HCT116 (cell line): ENCODE measurements at regions not wholly inside any gene's neighbourhood (a gene's known extent, or its start where the extent isn't known, plus 50 kb on each side); places are given as distances from the start of the nearest gene placed in this dataset.

Experiments
- ATAC-seq: fragments of 200-7000 bp; cut with Tn5 transposase; 2 replicates; pipeline ENCODE4 v1.9.1; 2020; ENCODE audit warnings: mild to moderate bottlenecking, moderate library complexity
- BruUV-seq: library from RNA; stranded (reverse); fragments of 400-500 nt; replicated peaks from 2 replicates; lab custom pipeline; 2021; lab: Mats Ljungman, UMichigan
- CTCF ChIA-PET: fragments of 300-600 bp; sonication (Branson Sonifier 250); formaldehyde crosslinking; loops from one replicate; lab custom pipeline; 2021; ENCODE audit warnings: antibody characterized with exemption; lab: Charles Lee
- POLR2A ChIA-PET: fragments of 300-600, 350-600 bp; sonication (Branson Sonifier 250); formaldehyde crosslinking; loops from one replicate; lab custom pipeline; 2021; ENCODE audit warnings: antibody characterized with exemption; lab: Charles Lee
- RAD21 ChIA-PET, 2 experiments: fragments of 300-600 bp; sonication (Branson Sonifier 250); formaldehyde crosslinking; loops; one replicate each; lab custom pipeline; 2023; ENCODE audit warnings: low total read pairs in 2 of 2; ENCODE audit not compliant: uncharacterized antibody in 2 of 2, unreplicated experiment in 2 of 2, low non-redundant PET in 1 of 2; lab: Charles Lee
- DNase-seq: peaks from one replicate; pipeline ENCODE4 v3.0.0-alpha.2; 2010; ENCODE audit warnings: low read depth, low spot score
- H2AFZ ChIP-seq: fragments of 200-600 bp; shearing (Covaris generic), sonication (generic); 2 replicates; pipeline ENCODE4 v1.6.1; 2017; ENCODE audit warnings: low read depth, mixed run types, mixed read lengths, antibody characterized with exemption, low read length; ENCODE audit not compliant: poor library complexity, severe bottlenecking
- H3K27ac ChIP-seq: 2 replicates; pipeline ENCODE4 v1.5.1; 2012; ENCODE audit warnings: low read depth, low read length
- H3K27me3 ChIP-seq: fragments of 200-600 bp; sonication (generic); 2 replicates; pipeline ENCODE4 v1.6.1; 2016; ENCODE audit warnings: mixed run types, low read length, mixed read lengths; ENCODE audit not compliant: insufficient read depth
- H3K36me3 ChIP-seq, 2 experiments: fragments of 200-500 bp in 1 of 2; fragments of 200-600 bp in 1 of 2; sonication (Bioruptor generic) in 1 of 2; sonication (generic) in 1 of 2; 2 replicates each; pipeline versions ENCODE4 v1.5.1 to v1.6.1; 2014 to 2016; ENCODE audit warnings: low read length in 2 of 2, inconsistent platforms in 1 of 2, mixed read lengths in 1 of 2, mixed run types in 1 of 2; ENCODE audit not compliant: insufficient read depth in 2 of 2, control insufficient read depth in 1 of 2
- H3K4me1 ChIP-seq, 2 experiments: fragments of 200-600 bp in 1 of 2; sonication (generic) in 1 of 2; 2 replicates each; pipeline versions ENCODE4 v1.5.1 to v1.6.1; 2012 to 2017; ENCODE audit warnings: low read length in 2 of 2, inconsistent platforms in 1 of 2, mild to moderate bottlenecking in 1 of 2, mixed read lengths in 1 of 2, mixed run types in 1 of 2, moderate library complexity in 1 of 2; ENCODE audit not compliant: insufficient read depth in 2 of 2, control insufficient read depth in 1 of 2
- H3K4me2 ChIP-seq: fragments of 200-600 bp; sonication (generic); 2 replicates; pipeline ENCODE4 v1.6.1; 2017; ENCODE audit warnings: mixed run types, low read length, mixed read lengths
- H3K4me3 ChIP-seq, 2 experiments: fragments of 200-600 bp in 1 of 2; sonication (generic) in 1 of 2; replicated peaks in 1 of 2; 2 replicates each; pipeline ENCODE4 v1.5.1; 2011 to 2016; ENCODE audit warnings: low read length in 2 of 2, control low read depth in 1 of 2, low read depth in 1 of 2, mild to moderate bottlenecking in 1 of 2, mixed read lengths in 1 of 2, mixed run types in 1 of 2
- H3K79me2 ChIP-seq: fragments of 200-600 bp; sonication (generic); 2 replicates; pipeline ENCODE4 v1.6.1; 2017; ENCODE audit warnings: mild to moderate bottlenecking, mixed run types, low read length, moderate library complexity, mixed read lengths; ENCODE audit not compliant: insufficient read depth
- H3K9ac ChIP-seq: fragments of 200-600 bp; sonication (generic); 2 replicates; pipeline ENCODE4 v1.6.1; 2016; ENCODE audit warnings: low read length, mixed read lengths
- H3K9me2 ChIP-seq: fragments of 200-600 bp; sonication (generic), shearing (Covaris generic); 2 replicates; pipeline ENCODE4 v1.6.1; 2017; ENCODE audit warnings: mixed run types, mild to moderate bottlenecking, moderate library complexity; ENCODE audit not compliant: insufficient read depth
- H3K9me3 ChIP-seq, 2 experiments: fragments of 200-500 bp in 1 of 2; fragments of 200-600 bp in 1 of 2; sonication (Bioruptor generic) in 1 of 2; sonication (generic) in 1 of 2; 2 replicates each; pipeline ENCODE4 v1.6.1; 2014 to 2017; ENCODE audit warnings: low read length in 2 of 2, mixed read lengths in 2 of 2, inconsistent platforms in 1 of 2, low read depth in 1 of 2, mild to moderate bottlenecking in 1 of 2, mixed run types in 1 of 2, moderate library complexity in 1 of 2; ENCODE audit not compliant: control insufficient read depth in 1 of 2, insufficient read depth in 1 of 2
- H4K20me1 ChIP-seq: fragments of 200-600 bp; sonication (generic), shearing (Covaris generic); 2 replicates; pipeline ENCODE4 v1.6.1; 2017; ENCODE audit warnings: mixed run types, mild to moderate bottlenecking, moderate library complexity; ENCODE audit not compliant: insufficient read depth
- CBX3 ChIP-seq: IDR thresholded peaks from 2 replicates; pipeline ENCODE4 v1.6.1; 2012; ENCODE audit warnings: low read depth
- CEBPB ChIP-seq: IDR thresholded peaks from 2 replicates; pipeline ENCODE4 v1.6.1; 2012; ENCODE audit warnings: low read depth
- EGR1 ChIP-seq: IDR thresholded peaks from 2 replicates; pipeline ENCODE4 v1.6.1; 2012; ENCODE audit warnings: low read depth
- ELF1 ChIP-seq: IDR thresholded peaks from 2 replicates; pipeline ENCODE4 v1.6.1; 2012; ENCODE audit warnings: low read depth, borderline replicate concordance
- EZH2 ChIP-seq: fragments of 200-600 bp; sonication (generic); IDR thresholded peaks from 2 replicates; pipeline ENCODE4 v1.6.1; 2017; ENCODE audit warnings: antibody characterized with exemption, mixed run types
- EZH2phosphoT487 ChIP-seq: fragments of 200-600 bp; IDR thresholded peaks from 2 replicates; pipeline ENCODE4 v1.6.1; 2018; ENCODE audit warnings: antibody characterized with exemption, borderline replicate concordance
- FOSL1 ChIP-seq: IDR thresholded peaks from 2 replicates; pipeline ENCODE4 v1.6.1; 2012; ENCODE audit warnings: low read depth
- SRF ChIP-seq: IDR thresholded peaks from 2 replicates; pipeline ENCODE4 v1.6.1; 2012; ENCODE audit warnings: low read depth
- TCF7L2 ChIP-seq: IDR thresholded peaks from 2 replicates; pipeline ENCODE4 v1.7.0; 2011; ENCODE audit warnings: borderline replicate concordance, inconsistent platforms; ENCODE audit not compliant: insufficient read depth, insufficient read length; ENCODE audit errors: extremely low read depth
- YY1 ChIP-seq: IDR thresholded peaks from 2 replicates; pipeline ENCODE4 v1.6.1; 2011; ENCODE audit warnings: low read length, low read depth, moderate library complexity, mild to moderate bottlenecking; ENCODE audit not compliant: insufficient replicate concordance; ENCODE audit errors: extremely low read depth
- intact Hi-C: fragments of 100-400 bp; cut with micrococcal nuclease; formaldehyde crosslinking; loops from 2 replicates; pipeline ENCODE4 v1.10.0; 2022
- TF ChIP-seq, protein P1 (sequence below): IDR thresholded peaks from 2 replicates; pipeline ENCODE4 v1.6.1; 2011; ENCODE audit warnings: mild to moderate bottlenecking, low read length, moderate library complexity; ENCODE audit not compliant: insufficient replicate concordance; ENCODE audit errors: extremely low read depth
- TF ChIP-seq, protein P2 (sequence below): IDR thresholded peaks from 2 replicates; pipeline ENCODE4 v1.6.1; 2012

- RAD21 ChIA-PET = no interaction called here
- no peak overlapping the region for H3K4me3 ChIP-seq
- H4K20me1 ChIP-seq = no peaks in the 10 kb centered on the region
- no peaks in the 10 kb centered on the region for H3K9me2 ChIP-seq
- H3K27ac ChIP-seq = no peak overlapping the region
- BruUV-seq = no TSS peak
- H3K27me3 ChIP-seq = peaks cover 75% of the 10 kb centered on the region
- no peaks in the 10 kb centered on the region for H3K9me3 ChIP-seq
- no peak overlapping the region for H3K4me2 ChIP-seq
- no peak overlapping the region for H2AFZ ChIP-seq
- no peaks in the 10 kb centered on the region for H3K79me2 ChIP-seq
- DNase-seq (no peak), ATAC-seq (no peak)
- no peaks in the 10 kb centered on the region for H3K36me3 ChIP-seq
- intact Hi-C loops = no loop called here
- no peak for TF ChIP-seq FOSL1
- TF ChIP-seq, protein P1, sequence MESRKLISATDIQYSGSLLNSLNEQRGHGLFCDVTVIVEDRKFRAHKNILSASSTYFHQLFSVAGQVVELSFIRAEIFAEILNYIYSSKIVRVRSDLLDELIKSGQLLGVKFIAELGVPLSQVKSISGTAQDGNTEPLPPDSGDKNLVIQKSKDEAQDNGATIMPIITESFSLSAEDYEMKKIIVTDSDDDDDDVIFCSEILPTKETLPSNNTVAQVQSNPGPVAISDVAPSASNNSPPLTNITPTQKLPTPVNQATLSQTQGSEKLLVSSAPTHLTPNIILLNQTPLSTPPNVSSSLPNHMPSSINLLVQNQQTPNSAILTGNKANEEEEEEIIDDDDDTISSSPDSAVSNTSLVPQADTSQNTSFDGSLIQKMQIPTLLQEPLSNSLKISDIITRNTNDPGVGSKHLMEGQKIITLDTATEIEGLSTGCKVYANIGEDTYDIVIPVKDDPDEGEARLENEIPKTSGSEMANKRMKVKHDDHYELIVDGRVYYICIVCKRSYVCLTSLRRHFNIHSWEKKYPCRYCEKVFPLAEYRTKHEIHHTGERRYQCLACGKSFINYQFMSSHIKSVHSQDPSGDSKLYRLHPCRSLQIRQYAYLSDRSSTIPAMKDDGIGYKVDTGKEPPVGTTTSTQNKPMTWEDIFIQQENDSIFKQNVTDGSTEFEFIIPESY = no peak
- no peak for TF ChIP-seq CEBPB
- no peak for TF ChIP-seq CBX3
- TF ChIP-seq SRF = no peak
- TF ChIP-seq, protein P2, sequence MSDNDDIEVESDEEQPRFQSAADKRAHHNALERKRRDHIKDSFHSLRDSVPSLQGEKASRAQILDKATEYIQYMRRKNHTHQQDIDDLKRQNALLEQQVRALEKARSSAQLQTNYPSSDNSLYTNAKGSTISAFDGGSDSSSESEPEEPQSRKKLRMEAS = no peak
- no peak for TF ChIP-seq EZH2
- no peak for TF ChIP-seq TCF7L2
- TF ChIP-seq EGR1 = no peak
- no peak for TF ChIP-seq YY1
- TF ChIP-seq EZH2phosphoT487 = no peak
- TF ChIP-seq ELF1 = no peak
- no peaks in the 10 kb centered on the region for H3K4me1 ChIP-seq
- no peak overlapping the region for H3K9ac ChIP-seq
- CTCF ChIA-PET = no interaction called here
- POLR2A ChIA-PET = no interaction called here
Measured at GRCh38 chr15:79617071-79617470, 184.9 kb downstream of the MINAR1 start.
